GM12892 (cell line): ENCODE measurements at regions not wholly inside any gene's neighbourhood (a gene's known extent, or its start where the extent isn't known, plus 50 kb on each side); places are given as distances from the start of the nearest gene placed in this dataset.

Experiments
- POLR2A ChIP-seq: IDR thresholded peaks from 2 replicates; pipeline ENCODE4 v1.6.1; 2011; ENCODE audit warnings: low read depth, low read length, control low read depth
- POLR2AphosphoS5 ChIP-seq: IDR thresholded peaks from 2 replicates; pipeline ENCODE4 v1.6.1; 2011; ENCODE audit warnings: low read depth, low read length, control low read depth
- TAF1 ChIP-seq: IDR thresholded peaks from 2 replicates; pipeline ENCODE4 v1.6.1; 2011; ENCODE audit warnings: low read depth, mild to moderate bottlenecking, control low read depth, low read length, borderline replicate concordance

DNA sequence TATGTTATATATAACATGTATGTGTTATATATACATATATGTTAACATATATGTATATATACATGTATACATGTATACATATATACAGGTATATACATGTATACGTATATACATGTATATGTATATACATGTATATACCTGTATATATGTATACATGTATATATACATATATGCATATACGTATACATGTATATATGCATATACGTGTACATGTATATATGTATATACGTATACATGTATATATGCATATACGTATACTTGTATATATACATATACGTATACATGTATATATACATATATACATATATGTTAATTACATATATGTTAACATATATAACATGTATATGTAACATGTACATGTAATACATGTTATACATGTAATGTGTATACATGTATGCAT is 1077.3 kb upstream of the ADGRL3 start:
- TF ChIP-seq POLR2A, result no peak
- no peak for TF ChIP-seq POLR2AphosphoS5
- no peak for TF ChIP-seq TAF1
